NCI-H526 treated with DMSO at 0.1 percent for 48 hours (cell line): ENCODE measurements at regions not wholly inside any gene's neighbourhood (a gene's known extent, or its start where the extent isn't known, plus 50 kb on each side); places are given as distances from the start of the nearest gene placed in this dataset.

Source experiments
- DNase-seq: peaks from one replicate; lab custom pipeline; 2025; lab: John Stamatoyannopoulos, UW

DNA sequence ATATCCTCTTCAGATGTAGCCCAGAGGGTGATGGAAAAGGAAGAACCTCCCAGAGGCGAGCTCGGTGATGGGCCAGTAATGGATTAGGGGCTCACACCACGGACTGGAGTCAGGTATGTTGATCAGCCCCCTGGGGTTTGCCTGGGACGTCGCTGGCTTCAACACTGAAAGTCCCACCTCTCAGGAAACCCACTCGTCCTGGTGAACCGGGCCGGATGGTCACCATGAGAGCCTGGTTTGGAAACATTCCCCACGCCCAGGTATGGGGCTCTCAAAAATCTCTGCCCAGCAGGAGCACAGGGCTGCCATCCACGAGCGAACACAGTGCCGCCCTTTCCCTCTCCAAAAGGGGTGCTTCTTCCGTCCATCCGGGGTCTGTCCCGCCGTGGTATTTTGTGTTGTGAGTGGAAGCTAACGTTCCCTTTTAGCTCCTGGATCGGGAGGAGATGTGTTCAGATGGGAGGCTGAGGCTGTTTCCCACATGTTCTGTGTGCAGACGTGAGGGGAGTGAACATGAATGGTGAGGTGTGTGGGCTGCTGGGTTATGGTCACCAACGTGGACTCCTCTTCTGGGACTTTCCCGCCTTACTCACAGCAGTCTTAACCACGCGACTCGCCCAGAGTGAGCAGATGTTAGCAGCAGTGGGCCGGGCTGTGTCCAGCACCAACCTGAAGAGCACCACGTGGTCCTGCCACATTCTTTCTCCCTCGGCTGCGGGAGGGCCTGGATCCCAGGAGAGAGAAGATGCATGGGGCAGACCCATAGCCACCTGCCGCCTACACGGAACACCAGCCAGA is 139.2 kb downstream of the KIF26A start:
- DNase-seq: no peak

DNA sequence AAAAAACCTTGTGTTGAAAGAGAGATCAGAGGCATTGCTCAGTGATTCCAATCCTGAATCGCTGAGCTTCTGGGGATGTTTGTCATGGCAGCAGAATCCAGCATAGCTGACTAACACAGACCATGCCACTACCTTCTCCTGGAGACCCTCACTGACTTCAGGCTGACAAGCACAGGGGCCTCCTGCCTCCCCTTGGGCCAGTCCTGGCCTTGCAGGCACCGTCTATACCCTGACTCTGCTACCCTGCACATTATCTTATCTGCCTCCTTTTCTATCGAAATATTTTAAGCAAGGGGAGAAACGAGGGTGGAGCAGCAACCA is 139.8 kb downstream of the KIF26A start:
- no peak for DNase-seq

DNA sequence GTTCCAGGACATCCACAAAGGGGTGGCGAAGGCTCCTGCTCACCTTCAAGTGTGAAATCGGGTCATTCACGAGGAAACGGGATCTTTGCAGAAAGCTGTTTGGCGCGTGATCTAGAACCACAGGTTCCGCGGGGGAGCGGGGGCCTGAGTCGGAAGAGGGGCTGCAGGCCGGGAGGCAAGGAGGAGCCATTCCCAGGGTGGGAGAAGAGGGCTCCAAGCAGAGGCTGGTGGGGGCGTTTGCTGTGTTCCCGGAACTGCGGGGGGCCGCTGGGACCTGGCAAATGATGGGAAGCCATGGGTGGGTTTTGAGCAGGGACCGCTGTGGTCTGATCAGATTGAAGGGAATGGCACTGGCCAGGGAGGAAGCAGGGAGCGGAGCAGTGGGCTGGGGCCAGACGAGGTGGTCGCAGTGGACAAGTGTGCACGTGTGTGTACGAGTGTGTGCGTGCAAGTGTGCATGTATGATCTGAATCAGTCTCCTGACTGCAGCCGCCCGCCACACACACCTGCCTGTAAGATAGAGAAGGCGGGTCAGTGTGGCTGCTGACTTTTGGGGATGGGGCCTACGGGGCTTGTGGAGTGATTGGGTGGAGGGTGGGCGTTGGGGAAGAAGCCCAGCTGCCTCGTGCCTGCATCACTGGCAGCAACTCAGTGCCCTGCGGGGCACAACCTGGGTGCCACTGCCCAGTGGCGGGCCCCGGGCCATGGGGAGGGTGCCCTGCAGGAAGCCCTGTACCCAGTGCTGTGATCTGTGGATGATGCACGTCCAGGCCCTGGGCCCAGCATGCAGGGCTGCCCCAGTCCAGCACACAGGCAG is 141.9 kb downstream of the KIF26A start:
- DNase-seq: no peak

DNA sequence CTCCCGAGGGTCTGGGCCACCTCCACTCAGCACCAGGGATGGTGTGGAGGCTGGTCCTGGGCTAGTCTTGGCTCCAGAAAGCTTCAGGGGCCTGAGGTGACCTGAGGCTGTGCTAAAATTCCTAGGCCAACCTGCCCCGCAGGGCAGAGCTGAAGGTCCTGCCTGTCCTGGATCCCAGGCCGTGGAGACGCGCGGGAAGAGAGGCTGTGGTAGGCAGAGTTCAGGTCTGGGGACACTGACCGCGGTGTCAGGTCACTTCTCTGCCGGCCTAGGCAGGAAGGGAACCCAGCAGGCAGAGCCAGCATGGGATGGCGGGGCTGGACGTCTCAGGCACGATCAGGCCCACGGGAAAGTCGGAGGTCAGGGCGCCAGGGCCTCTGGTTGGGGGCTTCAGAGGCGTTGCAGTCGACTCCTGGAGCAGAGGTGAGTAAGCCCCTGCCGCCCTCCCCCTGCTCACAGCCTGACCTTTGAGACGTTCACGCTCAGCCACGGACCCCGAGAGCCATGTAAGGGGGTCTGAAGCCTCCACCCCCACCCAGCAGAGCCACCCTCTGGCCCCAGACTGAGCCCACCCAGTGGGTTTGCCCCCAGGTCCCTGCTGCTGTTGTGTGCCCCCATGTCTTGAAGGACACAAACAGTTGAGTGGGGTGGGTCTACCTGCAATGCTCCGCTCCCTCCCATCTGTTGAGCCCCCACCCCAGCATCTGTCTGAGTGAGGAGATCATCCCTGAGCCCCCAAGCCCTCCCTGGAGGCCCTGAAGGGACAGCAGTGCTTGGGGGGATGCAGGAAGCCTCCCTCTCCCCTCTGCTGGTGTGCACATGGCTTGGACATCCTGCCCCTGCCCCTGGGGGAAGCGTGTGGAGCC is 142.7 kb downstream of the KIF26A start:
- no peak for DNase-seq

DNA sequence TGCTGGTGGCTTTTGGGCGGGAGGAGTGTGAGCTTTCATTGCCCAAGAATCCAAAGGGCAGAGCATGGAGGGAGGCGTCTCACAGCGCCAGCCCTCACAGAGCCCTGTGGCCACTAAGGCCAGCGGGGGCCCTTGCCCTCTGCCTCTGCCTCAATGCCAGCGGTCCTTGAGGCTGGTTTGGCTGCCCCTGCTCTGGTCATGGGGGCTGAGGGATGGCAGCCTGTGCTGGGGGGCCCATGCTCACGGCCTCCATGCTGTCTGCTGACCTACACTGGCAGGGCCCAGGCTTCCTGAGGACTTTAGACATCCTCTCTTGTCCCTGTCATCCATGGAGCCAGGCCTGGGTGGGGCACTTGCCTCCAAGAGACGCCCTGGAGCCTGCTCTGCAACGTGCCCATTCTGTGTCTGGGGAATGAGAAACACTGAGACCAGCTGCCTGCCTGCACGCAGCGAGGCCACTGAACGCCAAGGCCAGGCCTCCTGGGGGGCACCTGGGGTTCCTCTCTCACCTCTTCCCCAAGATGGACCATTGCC is 143.4 kb downstream of the KIF26A start:
- DNase-seq: no peak

DNA sequence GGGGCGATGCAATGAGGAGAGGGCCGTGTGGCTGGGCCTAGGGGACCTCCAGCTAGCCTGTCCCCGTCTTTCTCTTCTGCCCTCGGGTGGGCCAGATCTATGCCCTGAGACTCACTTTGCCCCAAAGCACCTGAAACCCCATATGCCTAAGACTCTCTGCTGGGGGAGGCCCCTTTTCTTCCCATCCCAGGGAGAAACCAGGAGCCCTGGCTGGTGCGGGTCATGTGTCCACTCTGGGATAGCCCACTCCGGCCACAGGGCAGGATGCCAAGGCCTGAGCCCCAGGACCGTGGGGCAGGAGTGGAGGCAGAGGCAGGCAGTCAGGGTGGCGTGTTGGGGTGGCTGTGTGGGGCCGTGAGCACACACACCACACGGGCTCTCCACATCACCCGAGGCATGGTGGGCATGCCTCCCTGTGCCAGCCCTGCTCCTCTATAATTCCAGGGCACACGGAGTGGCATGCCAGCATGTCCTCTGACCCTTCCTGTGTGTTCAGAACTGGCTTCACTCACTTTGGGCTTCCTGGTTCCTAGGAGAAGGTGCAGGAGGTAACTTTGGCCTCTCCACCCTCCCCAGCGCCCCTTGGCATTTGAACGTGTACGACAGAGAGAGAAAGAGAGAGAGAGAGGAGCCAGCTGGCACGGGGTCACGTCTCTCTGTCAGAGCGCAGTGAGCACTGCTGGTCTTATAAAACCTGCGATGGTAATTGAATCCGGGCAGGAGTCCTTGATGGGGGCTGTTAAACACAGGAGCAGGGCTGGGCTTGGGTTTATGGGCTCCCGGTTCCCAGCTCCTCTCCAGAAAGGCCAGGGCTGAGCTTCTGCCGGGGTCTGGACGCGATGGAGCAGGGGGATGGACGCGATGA is 144.2 kb downstream of the KIF26A start:
- DNase-seq: no peak

DNA sequence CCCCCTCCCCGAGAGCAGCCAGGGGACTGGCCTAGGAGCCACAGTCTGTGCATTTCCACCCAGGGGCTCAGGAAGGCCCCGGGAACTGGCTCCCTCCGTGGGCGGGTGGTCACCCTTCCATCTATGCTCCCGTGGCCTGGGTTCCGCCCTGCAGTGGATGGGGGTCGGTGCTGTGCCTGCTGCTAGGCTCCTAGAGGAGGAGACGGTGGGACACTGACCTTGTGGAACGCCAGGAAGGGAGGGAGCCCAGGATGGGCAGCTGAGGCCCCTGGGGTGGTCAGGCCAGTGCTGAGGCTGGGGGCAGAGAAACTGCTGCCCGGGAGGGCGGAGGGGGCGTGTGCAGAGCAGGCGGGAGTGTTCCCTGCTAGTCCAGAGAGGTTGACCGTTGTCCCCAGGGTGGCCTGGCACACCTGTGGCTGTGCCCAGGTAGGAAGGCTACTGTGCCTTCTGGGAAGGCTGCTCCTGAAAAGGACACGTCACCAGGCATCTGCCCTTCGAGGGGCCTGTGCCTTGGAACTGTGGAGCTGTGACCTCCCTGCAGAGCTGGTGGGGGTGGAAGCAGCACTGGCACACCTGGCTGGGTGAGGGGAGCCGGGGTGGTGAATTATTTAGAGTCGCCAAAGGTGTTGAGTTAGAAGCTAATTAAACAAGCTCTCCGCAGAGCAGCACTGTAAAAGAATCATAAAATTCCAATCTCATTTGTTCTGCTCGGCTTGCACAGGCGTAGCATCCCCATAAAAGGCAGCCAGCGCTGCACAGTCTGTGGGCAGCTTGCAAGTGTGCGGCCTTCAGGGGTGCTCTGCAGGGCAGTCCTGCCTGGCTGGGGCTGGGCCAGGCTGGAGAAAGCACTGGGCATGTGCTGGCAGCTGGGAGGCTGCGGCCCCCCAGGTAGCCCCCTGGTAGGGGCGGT is 145.1 kb downstream of the KIF26A start:
- DNase-seq: peak; percentile 59

DNA sequence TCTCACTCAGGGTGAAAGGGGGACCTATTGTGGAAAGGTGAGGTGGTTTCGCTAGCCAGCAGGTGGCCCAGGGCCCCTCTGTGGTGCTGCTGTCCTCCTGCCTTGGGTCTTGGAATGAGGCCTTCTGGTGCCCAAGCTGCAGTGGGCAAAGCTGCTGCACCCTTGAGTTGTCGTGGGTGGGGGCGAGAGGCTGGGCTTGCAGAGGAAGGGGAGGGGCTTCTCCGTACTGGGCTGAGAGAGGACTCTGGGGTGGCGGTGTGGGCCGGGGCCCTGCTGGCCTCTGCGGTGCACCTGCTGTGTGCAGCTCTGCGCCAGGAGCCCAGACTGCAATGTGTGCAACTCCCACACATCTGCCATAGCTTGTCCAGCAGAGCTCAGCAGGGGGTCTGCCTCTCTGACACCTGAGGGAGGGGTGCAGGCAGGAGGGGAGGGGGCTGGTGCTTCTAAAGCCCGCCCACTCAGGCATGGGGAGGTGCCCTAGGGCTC is 145.8 kb downstream of the KIF26A start:
- DNase-seq: no peak

DNA sequence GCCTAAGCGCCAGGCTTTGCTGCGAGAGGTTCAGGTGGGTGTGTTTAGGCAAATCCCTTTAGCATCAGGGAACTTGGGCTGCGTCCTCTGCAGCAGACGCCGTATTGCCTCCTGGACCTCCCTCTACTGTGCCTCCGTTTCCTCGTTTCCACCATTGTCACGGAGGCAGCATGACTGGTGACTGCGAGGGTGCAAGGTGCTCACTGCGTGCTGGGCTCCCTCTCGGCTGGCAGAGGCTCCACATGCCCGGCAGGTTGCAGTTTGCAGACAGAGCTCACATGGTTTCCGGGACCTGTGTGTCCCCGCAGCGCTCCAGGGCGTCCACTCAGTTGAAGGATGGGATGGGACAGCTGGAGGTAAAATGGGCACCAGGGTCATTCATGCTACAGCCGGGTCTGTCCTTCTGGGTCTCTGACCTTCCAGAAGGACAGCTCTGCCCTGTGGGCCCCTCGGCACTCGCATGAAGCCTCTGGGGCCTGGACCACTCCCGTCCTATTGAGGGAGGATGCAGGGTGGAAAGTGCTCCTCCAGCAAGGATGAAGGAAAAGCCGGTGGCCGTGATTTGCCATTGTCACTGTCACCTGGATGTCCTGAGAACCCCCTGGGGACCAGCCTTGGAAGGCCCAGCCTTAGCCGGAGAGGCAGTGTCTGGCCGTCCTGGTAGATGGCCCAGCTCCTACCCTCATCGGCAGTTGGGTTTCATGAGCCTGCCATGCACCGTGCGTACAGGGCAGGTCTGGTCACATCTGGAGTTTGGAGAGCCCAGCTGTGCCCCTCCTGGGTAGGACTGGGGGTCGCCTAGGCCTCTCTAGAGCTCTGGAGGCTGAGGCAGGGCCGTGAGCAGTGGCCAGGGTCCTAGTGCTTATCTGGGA is 146.5 kb downstream of the KIF26A start:
- peak; percentile 36 for DNase-seq

DNA sequence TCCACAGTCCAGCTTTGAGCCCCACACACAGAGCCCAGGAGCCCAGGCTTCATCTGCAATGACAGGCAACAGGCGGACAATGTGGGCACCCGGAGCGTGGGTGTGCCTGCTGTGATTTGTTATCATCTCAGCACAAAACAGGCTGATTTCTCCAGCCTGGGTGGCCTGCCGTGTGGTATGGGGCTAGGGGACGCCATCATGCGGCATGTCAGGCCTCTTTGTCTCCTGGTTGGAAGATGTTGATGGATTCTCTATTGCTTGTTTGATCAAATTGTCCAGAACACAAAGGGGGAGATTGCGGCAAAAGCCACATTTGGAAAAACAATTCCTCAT is 147.1 kb downstream of the KIF26A start:
- no peak for DNase-seq

DNA sequence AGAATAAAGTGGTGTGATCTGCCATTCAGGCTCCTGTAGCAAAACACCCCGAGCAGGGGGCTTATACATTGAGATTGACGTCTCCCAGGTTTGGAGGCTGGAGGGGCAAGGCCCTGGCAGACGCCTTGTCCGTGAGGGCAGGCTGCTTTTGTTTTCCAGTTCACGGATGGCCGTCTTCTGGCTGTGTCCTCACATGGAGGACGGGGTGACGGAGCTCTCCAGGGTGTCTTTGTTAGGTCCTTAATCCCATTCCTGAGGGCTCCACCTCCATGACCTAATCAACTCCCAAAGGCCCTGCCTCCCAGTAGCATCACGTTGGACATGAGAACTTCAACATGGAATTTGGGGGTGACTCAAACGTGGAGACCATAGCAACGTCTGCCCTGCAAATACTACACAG is 147.7 kb downstream of the KIF26A start:
- DNase-seq: no peak

DNA sequence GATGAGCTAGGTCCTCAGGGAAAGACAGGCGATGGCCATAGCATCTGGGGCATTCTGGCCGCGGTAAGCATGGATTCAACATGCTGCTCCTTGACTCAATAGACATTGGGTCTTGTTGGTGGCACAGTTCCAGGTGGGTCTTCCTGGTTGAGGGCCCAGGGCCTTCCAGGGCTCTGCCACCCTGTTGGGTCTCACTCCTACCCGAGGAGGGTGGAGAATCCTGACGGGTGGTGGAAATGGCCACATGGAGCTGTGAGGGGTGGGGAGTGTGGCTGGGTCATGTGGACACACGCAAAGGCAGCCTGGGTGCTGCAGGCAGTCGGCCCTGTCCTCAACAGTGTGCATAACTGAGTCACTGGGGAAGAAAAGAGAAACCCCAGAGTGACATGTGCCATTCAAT is 148.1 kb downstream of the KIF26A start:
- no peak for DNase-seq

DNA sequence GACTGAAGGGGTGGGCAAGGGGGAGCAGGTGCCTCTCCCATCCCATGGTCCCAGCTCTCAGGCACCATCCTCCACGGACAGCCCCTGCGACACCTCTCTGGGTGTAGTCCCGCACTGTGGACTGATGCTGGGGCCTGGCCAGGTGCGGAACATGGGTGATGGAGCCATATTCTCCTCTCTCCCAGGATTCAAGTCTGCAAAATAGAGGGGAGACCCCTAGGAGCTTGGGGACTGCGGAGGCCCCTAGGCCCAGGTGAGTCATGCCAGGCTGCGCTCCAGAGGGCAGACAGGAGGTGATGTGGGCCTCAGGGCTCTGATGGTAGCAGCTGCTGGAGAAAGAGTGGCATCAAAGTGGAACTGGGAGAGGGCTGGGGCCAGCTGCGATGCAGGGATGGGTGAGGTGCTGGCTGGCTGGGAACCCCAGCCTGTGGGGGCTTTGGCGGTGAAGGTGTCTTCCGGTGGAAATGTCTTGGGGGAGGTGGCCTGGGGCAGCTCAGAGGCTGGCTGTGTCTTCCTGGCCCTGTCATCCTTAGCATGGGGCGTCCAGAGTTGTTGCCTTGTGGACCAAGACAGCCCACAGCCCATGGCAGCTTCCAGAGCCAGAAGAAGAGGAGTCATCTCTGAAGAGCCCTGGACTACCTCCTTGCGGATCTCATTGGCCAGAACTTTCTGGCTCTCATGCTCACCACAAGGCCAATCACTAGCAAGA is 149.1 kb downstream of the KIF26A start:
- no peak for DNase-seq

DNA sequence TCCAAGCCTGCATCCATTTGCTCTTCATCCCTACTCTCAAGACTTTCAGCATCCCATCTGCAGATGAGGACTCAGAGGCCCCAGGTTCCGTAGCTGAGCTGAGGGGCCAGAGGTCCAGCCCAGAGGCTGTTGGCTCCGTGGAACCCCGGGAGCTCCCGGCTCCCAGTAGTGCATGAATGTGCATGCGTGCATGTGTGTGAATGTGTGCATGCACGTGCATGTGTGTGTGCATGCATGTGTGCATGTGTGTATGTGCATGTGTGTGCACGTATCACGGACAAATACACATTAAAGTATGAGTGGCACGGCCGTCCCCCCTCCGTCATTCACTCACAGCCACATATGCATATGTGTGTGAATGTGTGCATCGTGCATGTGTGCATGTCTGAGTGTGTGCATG is 149.9 kb downstream of the KIF26A start:
- no peak for DNase-seq

DNA sequence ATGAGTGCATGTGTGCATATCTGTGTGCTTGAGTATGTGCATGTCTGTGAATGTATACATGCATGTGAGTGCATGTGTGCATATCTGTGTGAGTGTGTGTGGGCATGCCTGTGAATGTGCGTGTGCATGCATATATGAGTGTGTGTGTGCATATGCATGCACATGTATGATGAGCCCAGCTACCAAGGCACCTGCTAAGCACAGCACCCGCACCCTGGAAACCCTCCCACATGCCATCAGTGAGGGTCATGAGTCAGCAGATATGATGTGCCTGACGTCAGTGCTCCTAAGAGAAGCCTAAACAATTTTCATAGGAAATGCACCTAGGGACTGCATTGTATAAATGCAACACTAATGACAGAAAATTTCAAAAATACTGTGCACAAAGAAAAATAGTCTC is 151.1 kb downstream of the KIF26A start:
- DNase-seq: no peak

DNA sequence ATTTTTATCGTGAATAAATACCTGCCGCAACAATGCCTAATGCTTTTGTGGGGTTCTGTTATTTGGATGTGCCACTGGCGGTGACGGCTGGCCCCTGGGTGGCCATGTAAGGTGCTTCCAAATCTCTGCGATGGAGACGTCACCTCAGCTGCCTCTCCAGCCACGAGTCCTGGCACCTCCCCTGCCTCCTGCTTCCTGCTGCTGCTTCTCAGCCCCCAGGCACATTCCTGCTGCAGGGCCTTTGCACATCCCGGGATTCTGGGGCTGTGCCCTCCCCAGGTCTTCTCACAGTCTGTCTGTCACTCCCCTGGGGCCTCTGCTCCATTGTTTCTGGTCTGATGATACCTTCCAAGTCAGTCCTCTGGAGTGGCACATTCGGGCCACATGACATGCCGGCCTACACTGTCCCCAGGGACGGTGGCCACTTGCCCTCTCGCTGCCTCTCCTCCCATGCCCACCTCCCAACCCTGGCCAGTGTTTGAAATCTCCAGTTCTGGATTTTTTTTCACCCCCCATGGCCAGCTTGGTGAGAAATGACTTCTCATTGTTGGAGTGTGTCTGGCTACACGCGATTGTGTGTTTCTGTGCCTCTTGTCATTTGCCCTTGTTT is 151.8 kb downstream of the KIF26A start:
- DNase-seq: no peak

DNA sequence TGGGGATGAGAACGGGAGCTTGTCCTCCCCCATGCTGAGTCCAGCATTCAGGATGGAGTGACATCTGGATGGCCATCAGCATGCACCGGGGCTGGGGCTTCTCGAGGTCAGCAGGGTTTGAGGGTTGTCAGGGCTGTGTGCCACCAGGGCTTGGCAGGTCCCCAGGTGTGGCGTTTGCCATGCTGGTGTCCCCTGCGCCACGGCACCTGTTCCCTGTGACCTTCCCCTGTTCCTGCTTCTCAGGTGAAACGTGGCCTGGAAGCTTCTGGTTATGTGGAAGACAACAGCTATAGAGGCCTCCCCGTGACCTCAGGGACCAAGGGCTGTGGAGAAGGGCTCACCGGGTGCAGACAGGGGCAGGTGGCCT is 152.4 kb downstream of the KIF26A start:
- no peak for DNase-seq
